ENCODE measurements at regions not wholly inside any gene's neighbourhood (a gene's known extent, or its start where the extent isn't known, plus 50 kb on each side); places are given as distances from the start of the nearest gene placed in this dataset.

- no TSS peak for BruUV-seq (replicated peaks)
- Histone ChIP-seq H3K27me3 (replicated peaks in 1 of 2; ENCODE audit: control insufficient read depth in 2 of 2, insufficient read depth in 2 of 2, low read length in 1 of 2) (no peaks in the 10 kb centered on the region), H3K9ac (ENCODE audit: control insufficient read depth, insufficient read depth, low read length) (no peak overlapping the region), H3K4me1 (ENCODE audit: control insufficient read depth, insufficient read depth, low read length) (no peaks in the 10 kb centered on the region), H3K9me3 (replicated peaks; ENCODE audit: control insufficient read depth, insufficient read depth, low read length) (no peaks in the 10 kb centered on the region), H3K27ac (ENCODE audit: control insufficient read depth, insufficient read depth) (no peak overlapping the region), H3K4me2 (ENCODE audit: control insufficient read depth, insufficient read depth) (no peak overlapping the region), H3K79me2 (ENCODE audit: control insufficient read depth, insufficient read depth, low read length) (no peaks in the 10 kb centered on the region), H4K20me1 (ENCODE audit: control insufficient read depth, insufficient read depth) (no peaks in the 10 kb centered on the region), H2AFZ (ENCODE audit: control insufficient read depth, low read depth, low read length) (no peak overlapping the region), H3K4me3 (no peak overlapping the region), H3K36me3 (ENCODE audit: control insufficient read depth in 2 of 2, insufficient read depth in 2 of 2, low read length in 1 of 2) (no peaks in the 10 kb centered on the region)
- SMC1A ChIA-PET (ENCODE audit: uncharacterized antibody, unreplicated experiment), result no interaction called here
- whole genome bisulfite sequencing (ENCODE audit: insufficient coverage, insufficient replicate concordance, low lambda C conversion rate, missing lambda C conversion rate), result 51% methylated on average over 2 of the region's 2 CpGs
- ATAC-seq, result no peak
- POLR2A ChIA-PET, result no interaction called here
- DNase-seq (ENCODE audit: low read depth, low spot score), result no peak
- in situ Hi-C loops (cut with MboI), result no loop called here
- intact Hi-C loops (cut with micrococcal nuclease; ENCODE audit: unreplicated experiment), result no loop called here
- CTCF ChIA-PET, result interaction anchor here (0.8 kb wide), 1 partner anchor 43 kb away, joined by 3 read pairs; no protein-coding TSS in a partner anchor
- no peak for FAIRE-seq
- no peak for TF ChIP-seq EZH2 (IDR thresholded peaks at IDR 0.05; ENCODE audit: borderline replicate concordance, control insufficient read depth, low read depth, low read length)
- TF ChIP-seq USF2 (IDR thresholded peaks at IDR 0.05; ENCODE audit: borderline replicate concordance, low read depth, low read length), result no peak
- TF ChIP-seq CBFB (IDR thresholded peaks at IDR 0.05; ENCODE audit: low read depth), result no peak
- no peak for TF ChIP-seq TCF3 (IDR thresholded peaks at IDR 0.05; ENCODE audit: borderline replicate concordance, insufficient read depth, low read depth, low read length)
- no peak for TF ChIP-seq NFIC (IDR thresholded peaks at IDR 0.05; ENCODE audit: low read depth, low read length)
- no peak for TF ChIP-seq BMI1 (IDR thresholded peaks at IDR 0.05; ENCODE audit: borderline replicate concordance)
- TF ChIP-seq E2F4 (IDR thresholded peaks at IDR 0.05; ENCODE audit: low read depth, low read length), result no peak
- no peak for TF ChIP-seq RELA (IDR thresholded peaks at IDR 0.05; ENCODE audit: borderline replicate concordance, partially characterized antibody)
- no peak for TF ChIP-seq BCLAF1 (IDR thresholded peaks at IDR 0.05)
- RAD21 ChIA-PET (ENCODE audit: unreplicated experiment), result interaction anchor here (1.1 kb wide), 1 partner anchor 14 kb away, joined by 3 read pairs; no protein-coding TSS in a partner anchor
Observed at GRCh38 chr5:109935833-109936490, 246.2 kb downstream of the MAN2A1 start.

Data from GM12878 (cell line).